ENCODE measurements at regions not wholly inside any gene's neighbourhood (a gene's known extent, or its start where the extent isn't known, plus 50 kb on each side); places are given as distances from the start of the nearest gene placed in this dataset.

DNA sequence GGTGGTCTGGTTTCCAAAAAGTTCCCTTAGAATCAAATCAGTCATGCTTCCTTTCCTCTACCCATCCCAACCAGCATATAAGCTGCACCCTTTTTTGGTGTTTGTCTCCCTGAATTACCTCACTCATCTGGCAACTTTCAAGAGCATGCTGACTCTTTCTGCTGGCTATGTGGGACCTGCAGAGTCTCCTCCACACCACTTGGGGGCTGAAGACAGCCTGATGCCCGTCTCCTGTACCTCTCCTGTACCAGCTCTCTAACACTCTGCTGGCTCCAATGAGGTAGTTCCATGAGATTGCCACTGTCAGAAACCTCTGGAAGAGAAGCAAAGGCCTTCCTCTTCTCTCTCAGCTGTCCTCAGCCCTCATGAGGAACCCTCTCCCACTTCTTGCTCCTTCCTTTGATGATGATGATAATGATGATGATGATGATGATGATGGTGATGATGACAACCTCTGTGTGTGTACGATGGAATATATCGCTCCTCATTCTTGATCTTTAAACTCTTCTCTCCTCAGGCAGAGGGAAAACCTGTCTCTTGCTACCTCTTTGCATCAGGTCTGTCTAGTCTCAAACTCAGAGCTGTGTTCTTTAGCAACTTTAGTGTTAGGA, 257.5 kb downstream of the ZNF621 start:
- Histone ChIP-seq H3K27ac (ENCODE audit: low read length) (no peak overlapping the region), H3K4me1 (ENCODE audit: control insufficient read depth, insufficient read depth, low read length) (no peaks in the 10 kb centered on the region), H3K27me3 (ENCODE audit: control insufficient read depth, insufficient read depth, low read length) (no peaks in the 10 kb centered on the region), H3K9me3 (ENCODE audit: control insufficient read depth, insufficient read depth, low read length) (no peaks in the 10 kb centered on the region), H3K36me3 (ENCODE audit: control insufficient read depth, insufficient read depth, low read length) (no peaks in the 10 kb centered on the region), H3K4me3 (ENCODE audit: low read length) (no peak overlapping the region)
- H3K4me1 Mint-ChIP-seq: no peaks in the 10 kb centered on the region
- TF ChIP-seq, protein P1, sequence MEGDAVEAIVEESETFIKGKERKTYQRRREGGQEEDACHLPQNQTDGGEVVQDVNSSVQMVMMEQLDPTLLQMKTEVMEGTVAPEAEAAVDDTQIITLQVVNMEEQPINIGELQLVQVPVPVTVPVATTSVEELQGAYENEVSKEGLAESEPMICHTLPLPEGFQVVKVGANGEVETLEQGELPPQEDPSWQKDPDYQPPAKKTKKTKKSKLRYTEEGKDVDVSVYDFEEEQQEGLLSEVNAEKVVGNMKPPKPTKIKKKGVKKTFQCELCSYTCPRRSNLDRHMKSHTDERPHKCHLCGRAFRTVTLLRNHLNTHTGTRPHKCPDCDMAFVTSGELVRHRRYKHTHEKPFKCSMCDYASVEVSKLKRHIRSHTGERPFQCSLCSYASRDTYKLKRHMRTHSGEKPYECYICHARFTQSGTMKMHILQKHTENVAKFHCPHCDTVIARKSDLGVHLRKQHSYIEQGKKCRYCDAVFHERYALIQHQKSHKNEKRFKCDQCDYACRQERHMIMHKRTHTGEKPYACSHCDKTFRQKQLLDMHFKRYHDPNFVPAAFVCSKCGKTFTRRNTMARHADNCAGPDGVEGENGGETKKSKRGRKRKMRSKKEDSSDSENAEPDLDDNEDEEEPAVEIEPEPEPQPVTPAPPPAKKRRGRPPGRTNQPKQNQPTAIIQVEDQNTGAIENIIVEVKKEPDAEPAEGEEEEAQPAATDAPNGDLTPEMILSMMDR (IDR thresholded peaks at IDR 0.05): no peak
- intact Hi-C loops (cut with micrococcal nuclease): no loop called here
- H3K27me3 Mint-ChIP-seq (ENCODE audit: low read depth in 2 of 2): peaks cover 5 to 9% of the 10 kb centered on the region in 2 donors
- H3K9me3 Mint-ChIP-seq: peaks cover 6 to 7% of the 10 kb centered on the region in 2 donors
- no peak overlapping the region for H3K4me3 Mint-ChIP-seq
- WGBS (ENCODE audit: insufficient coverage): 89% methylated on average over 3 of the region's 3 CpGs
- ATAC-seq: no peak
- no peak overlapping the region for H3K27ac Mint-ChIP-seq
- H3K36me3 Mint-ChIP-seq: no peaks in the 10 kb centered on the region
- no peak for DNase-seq

- no peak for DNase-seq
- H3K36me3 ChIP-seq (ENCODE audit: control insufficient read depth, insufficient read depth, low read length): no peaks in the 10 kb centered on the region
- Mint-ChIP-seq H3K4me1 (no peaks in the 10 kb centered on the region), H3K27me3 (ENCODE audit: low read depth in 2 of 2) (peaks cover 10 to 11% of the 10 kb centered on the region in 2 donors), H3K36me3 (no peaks in the 10 kb centered on the region), H3K4me3 (no peak overlapping the region), H3K27ac (no peak overlapping the region), H3K9me3 (peaks cover 3 to 6% of the 10 kb centered on the region in 2 donors)
- no peaks in the 10 kb centered on the region for H3K27me3 ChIP-seq (ENCODE audit: control insufficient read depth, insufficient read depth, low read length)
- TF ChIP-seq, protein P1 (IDR thresholded peaks at IDR 0.05): no peak
- no peak overlapping the region for H3K4me3 ChIP-seq (ENCODE audit: low read length)
- H3K9me3 ChIP-seq (ENCODE audit: control insufficient read depth, insufficient read depth, low read length): no peaks in the 10 kb centered on the region
- H3K27ac ChIP-seq (ENCODE audit: low read length): no peak overlapping the region
- 88% methylated on average over 2 of the region's 2 CpGs for WGBS (ENCODE audit: insufficient coverage)
- no peaks in the 10 kb centered on the region for H3K4me1 ChIP-seq (ENCODE audit: control insufficient read depth, insufficient read depth, low read length)
- no peak for ATAC-seq
- intact Hi-C loops (cut with micrococcal nuclease): no loop called here
These were observed 266.0 kb downstream of the ZNF621 start for GRCh38 chr3:40790746-40791145.

DNA sequence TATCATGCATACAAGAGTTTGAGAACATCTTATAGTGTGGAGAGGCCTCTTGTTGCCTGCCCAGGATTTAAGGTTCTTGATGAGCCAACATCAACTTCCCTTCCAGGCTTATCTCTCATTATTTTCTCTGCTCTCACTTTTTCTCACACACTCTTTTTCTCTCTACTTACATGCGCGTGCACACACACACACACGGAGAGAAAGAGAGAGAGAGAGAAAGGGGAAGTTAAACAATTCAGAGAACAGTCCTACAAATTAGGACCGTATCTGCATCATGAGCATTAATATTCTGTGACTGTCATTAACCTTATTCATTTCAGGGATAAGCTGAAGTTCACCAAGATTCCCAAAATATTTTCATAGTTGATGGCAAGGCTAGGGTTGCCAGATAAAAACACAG, 269.0 kb downstream of the ZNF621 start:
- no peak for DNase-seq
- Mint-ChIP-seq H3K9me3 (peaks cover 0 to 2% of the 10 kb centered on the region in 2 donors), H3K27me3 (ENCODE audit: low read depth in 2 of 2) (peaks cover 8 to 11% of the 10 kb centered on the region in 2 donors), H3K4me3 (no peak overlapping the region), H3K4me1 (no peaks in the 10 kb centered on the region), H3K27ac (no peak overlapping the region), H3K36me3 (no peaks in the 10 kb centered on the region)
- Histone ChIP-seq H3K4me1 (ENCODE audit: control insufficient read depth, insufficient read depth, low read length) (no peaks in the 10 kb centered on the region), H3K4me3 (ENCODE audit: low read length) (no peak overlapping the region), H3K9me3 (ENCODE audit: control insufficient read depth, insufficient read depth, low read length) (no peaks in the 10 kb centered on the region), H3K27me3 (ENCODE audit: control insufficient read depth, insufficient read depth, low read length) (no peaks in the 10 kb centered on the region), H3K27ac (ENCODE audit: low read length) (no peak overlapping the region), H3K36me3 (ENCODE audit: control insufficient read depth, insufficient read depth, low read length) (no peaks in the 10 kb centered on the region)
- ATAC-seq: no peak
- TF ChIP-seq, protein P1 (IDR thresholded peaks at IDR 0.05): no peak
- 17% methylated on average over 2 of the region's 4 CpGs for WGBS (ENCODE audit: insufficient coverage)
- intact Hi-C loops (cut with micrococcal nuclease): no loop called here

DNA sequence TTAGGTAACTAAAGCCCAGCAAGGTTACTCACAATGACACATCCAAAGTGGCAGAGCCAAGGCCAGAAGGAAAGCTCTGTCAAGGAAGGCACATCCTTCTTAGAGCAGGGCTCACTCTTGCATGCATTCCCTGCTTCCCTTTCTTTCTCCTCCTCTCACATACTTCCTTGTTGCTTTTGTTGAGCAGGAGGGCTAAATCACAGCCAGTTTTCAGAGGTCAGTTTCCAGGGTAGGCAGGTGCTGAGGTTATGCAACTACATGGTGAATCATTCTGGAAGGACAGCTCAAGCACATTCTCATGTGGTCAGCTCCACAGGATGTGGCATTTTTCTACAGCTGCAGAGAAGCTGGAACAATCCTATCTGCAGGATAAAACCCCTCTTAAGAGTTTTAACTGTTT, 275.6 kb downstream of the ZNF621 start:
- no peak overlapping the region for H3K4me3 ChIP-seq (ENCODE audit: low read length)
- no peaks in the 10 kb centered on the region for H3K27me3 ChIP-seq (ENCODE audit: control insufficient read depth, insufficient read depth, low read length)
- H3K9me3 ChIP-seq (ENCODE audit: control insufficient read depth, insufficient read depth, low read length): no peaks in the 10 kb centered on the region
- no peaks in the 10 kb centered on the region for H3K36me3 ChIP-seq (ENCODE audit: control insufficient read depth, insufficient read depth, low read length)
- DNase-seq: no peak
- no peak overlapping the region for H3K27ac ChIP-seq (ENCODE audit: low read length)
- ATAC-seq: no peak
- H3K4me1 ChIP-seq (ENCODE audit: control insufficient read depth, insufficient read depth, low read length): no peaks in the 10 kb centered on the region
- intact Hi-C loops (cut with micrococcal nuclease): no loop called here
- TF ChIP-seq, protein P1 (IDR thresholded peaks at IDR 0.05): no peak
- H3K36me3 Mint-ChIP-seq: no peaks in the 10 kb centered on the region
- H3K4me3 Mint-ChIP-seq: no peak overlapping the region
- peaks cover 5 to 7% of the 10 kb centered on the region in 2 donors for H3K27me3 Mint-ChIP-seq (ENCODE audit: low read depth in 2 of 2)
- no peaks in the 10 kb centered on the region for H3K4me1 Mint-ChIP-seq
- H3K27ac Mint-ChIP-seq: no peak overlapping the region
- H3K9me3 Mint-ChIP-seq: peaks cover 2 to 3% of the 10 kb centered on the region in 2 donors

All from natural killer cell (primary cell).